ENCODE measurements at regions not wholly inside any gene's neighbourhood (a gene's known extent, or its start where the extent isn't known, plus 50 kb on each side); places are given as distances from the start of the nearest gene placed in this dataset.

- H3K23ac ChIP-seq (ENCODE audit: insufficient read length, low read depth, low read length) = no peak overlapping the region
- H3K27ac ChIP-seq (ENCODE audit: insufficient read length, low read depth, low read length) = no peak overlapping the region
- TF ChIP-seq, protein P1, sequence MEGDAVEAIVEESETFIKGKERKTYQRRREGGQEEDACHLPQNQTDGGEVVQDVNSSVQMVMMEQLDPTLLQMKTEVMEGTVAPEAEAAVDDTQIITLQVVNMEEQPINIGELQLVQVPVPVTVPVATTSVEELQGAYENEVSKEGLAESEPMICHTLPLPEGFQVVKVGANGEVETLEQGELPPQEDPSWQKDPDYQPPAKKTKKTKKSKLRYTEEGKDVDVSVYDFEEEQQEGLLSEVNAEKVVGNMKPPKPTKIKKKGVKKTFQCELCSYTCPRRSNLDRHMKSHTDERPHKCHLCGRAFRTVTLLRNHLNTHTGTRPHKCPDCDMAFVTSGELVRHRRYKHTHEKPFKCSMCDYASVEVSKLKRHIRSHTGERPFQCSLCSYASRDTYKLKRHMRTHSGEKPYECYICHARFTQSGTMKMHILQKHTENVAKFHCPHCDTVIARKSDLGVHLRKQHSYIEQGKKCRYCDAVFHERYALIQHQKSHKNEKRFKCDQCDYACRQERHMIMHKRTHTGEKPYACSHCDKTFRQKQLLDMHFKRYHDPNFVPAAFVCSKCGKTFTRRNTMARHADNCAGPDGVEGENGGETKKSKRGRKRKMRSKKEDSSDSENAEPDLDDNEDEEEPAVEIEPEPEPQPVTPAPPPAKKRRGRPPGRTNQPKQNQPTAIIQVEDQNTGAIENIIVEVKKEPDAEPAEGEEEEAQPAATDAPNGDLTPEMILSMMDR (conservative IDR thresholded peaks at IDR 0.05) = no peak
- no peak overlapping the region for H2BK120ac ChIP-seq (ENCODE audit: low read depth, low read length, poor library complexity, severe bottlenecking)
- no CpG with 5 or more reads among the region's 3 CpGs for WGBS (ENCODE audit: extremely low coverage, insufficient read length, low lambda C conversion rate)
- no peak overlapping the region for H4K8ac ChIP-seq (replicated peaks; ENCODE audit: insufficient read length, low read depth, low read length)
- no peak overlapping the region for H4K5ac ChIP-seq (ENCODE audit: insufficient read length, low read depth, low read length)
- H3T11ph ChIP-seq (ENCODE audit: low read length) = no peak overlapping the region
- no peaks in the 10 kb centered on the region for H3K23me2 ChIP-seq (ENCODE audit: insufficient read length, low read depth, low read length, poor library complexity, severe bottlenecking)
- no peak overlapping the region for H3K4me2 ChIP-seq (ENCODE audit: insufficient read depth, insufficient read length, low read length)
- H3K27me3 ChIP-seq (ENCODE audit: insufficient read depth, low read length) = no peaks in the 10 kb centered on the region
- Mint-ChIP-seq H3K27ac (peak overlapping the region in 1 of 3 experiments; percentile 50; a peak in 1 of 7 replicates), H3K27me3 (ENCODE audit: low read depth) (no peaks in the 10 kb centered on the region), H3K4me1 (peaks cover 31 to 37% of the 10 kb centered on the region in 2 experiments), H3K4me3 (no peak overlapping the region), H3K36me3 (ENCODE audit: insufficient read depth in 1 of 3, low read depth in 3 of 3) (no peaks in the 10 kb centered on the region), H3K9me3 (no peaks in the 10 kb centered on the region; a peak in 1 of 5 replicates)
- no peak overlapping the region for H3K9ac ChIP-seq (ENCODE audit: extremely low read depth, insufficient read length, low read length)
- no peaks in the 10 kb centered on the region for H4K20me1 ChIP-seq (ENCODE audit: control insufficient read depth, insufficient read depth, insufficient read length)
- no peak overlapping the region for H2BK5ac ChIP-seq (ENCODE audit: insufficient read length, low read length)
- no peak overlapping the region for H2BK15ac ChIP-seq (ENCODE audit: low read depth, low read length)
- H2AFZ ChIP-seq (ENCODE audit: low read length) = no peak overlapping the region
- no peak overlapping the region for H2BK12ac ChIP-seq (ENCODE audit: insufficient read length, low read depth, low read length)
- H3K9me3 ChIP-seq (ENCODE audit: control insufficient read depth, low read depth, low read length) = no peaks in the 10 kb centered on the region
- H3K56ac ChIP-seq (ENCODE audit: insufficient read length, low read depth, low read length) = no peak overlapping the region
- no peak overlapping the region for H2BK20ac ChIP-seq (ENCODE audit: low read depth, low read length, poor library complexity, severe bottlenecking)
- H2AK5ac ChIP-seq (ENCODE audit: insufficient read length, low read length) = no peak overlapping the region
- no peak for DNase-seq
- H3K79me1 ChIP-seq (ENCODE audit: insufficient read depth, low read depth, low read length, poor library complexity, severe bottlenecking) = no peaks in the 10 kb centered on the region
- no peak overlapping the region for H3K4ac ChIP-seq (ENCODE audit: low read depth, low read length)
- no peaks in the 10 kb centered on the region for H3K4me1 ChIP-seq (ENCODE audit: insufficient read depth, low read length)
- no peaks in the 10 kb centered on the region for H3K79me2 ChIP-seq (ENCODE audit: insufficient read depth, low read length)
- no peak overlapping the region for H4K91ac ChIP-seq (ENCODE audit: insufficient read length, low read depth, low read length)
- H3K18ac ChIP-seq (ENCODE audit: insufficient read length, low read depth, low read length) = no peak overlapping the region
- H3K14ac ChIP-seq (ENCODE audit: insufficient read depth, low read length) = no peak overlapping the region
Measured at GRCh38 chr12:77163074-77164038, 98.0 kb upstream of the E2F7 start.
